Thoracic aorta (tissue), 2 donors: ENCODE measurements at regions not wholly inside any gene's neighbourhood (a gene's known extent, or its start where the extent isn't known, plus 50 kb on each side); places are given as distances from the start of the nearest gene placed in this dataset.
A peak's percentile ranks its signal among the peaks of the same experiment; 100 is the strongest.

Experiments
- ATAC-seq: fragments of 150-250 bp; one replicate; pipeline ENCODE4 v1.8.0; 2017; ENCODE audit warnings: low read depth; ENCODE audit not compliant: insufficient number of reproducible peaks, low FRiP score
- DNase-seq: peaks from one replicate; pipeline ENCODE4 v3.0.0-alpha.2; 2020; ENCODE audit warnings: low spot score
- H3K27ac ChIP-seq, 2 donors: fragments of 200-600 bp; sonication (generic); 1 replicate in 1 of 2; 2 replicates in 1 of 2; pipeline ENCODE4 v1.5.1; 2016; ENCODE audit warnings: mild to moderate bottlenecking in 2 of 2, moderate library complexity in 2 of 2
- H3K27me3 ChIP-seq: fragments of 200-600 bp; sonication (generic); replicated peaks from 2 replicates; pipeline ENCODE4 v1.6.0; 2016; ENCODE audit warnings: mild to moderate bottlenecking; ENCODE audit not compliant: insufficient read depth
- H3K36me3 ChIP-seq: fragments of 200-600 bp; sonication (generic); one replicate; pipeline ENCODE4 v1.5.1; 2016
- H3K4me1 ChIP-seq, 2 donors: fragments of 200-600 bp; sonication (generic); 1 replicate in 1 of 2; 2 replicates in 1 of 2; pipeline versions ENCODE4 v1.5.1 to v1.6.0; 2016; ENCODE audit warnings: low read depth in 2 of 2, mild to moderate bottlenecking in 1 of 2; ENCODE audit not compliant: control insufficient read depth in 1 of 2
- H3K4me3 ChIP-seq: fragments of 200-600 bp; sonication (generic); 2 replicates; pipeline ENCODE4 v1.5.1; 2016; ENCODE audit warnings: mild to moderate bottlenecking
- H3K9me3 ChIP-seq: fragments of 200-600 bp; sonication (generic); 2 replicates; pipeline ENCODE4 v1.5.1; 2016
- TF ChIP-seq, protein P1 (sequence below): fragments of 200-600 bp; sonication (generic); IDR thresholded peaks from one replicate; pipeline ENCODE4 v1.5.1; 2019; ENCODE audit warnings: antibody characterized with exemption

DNA sequence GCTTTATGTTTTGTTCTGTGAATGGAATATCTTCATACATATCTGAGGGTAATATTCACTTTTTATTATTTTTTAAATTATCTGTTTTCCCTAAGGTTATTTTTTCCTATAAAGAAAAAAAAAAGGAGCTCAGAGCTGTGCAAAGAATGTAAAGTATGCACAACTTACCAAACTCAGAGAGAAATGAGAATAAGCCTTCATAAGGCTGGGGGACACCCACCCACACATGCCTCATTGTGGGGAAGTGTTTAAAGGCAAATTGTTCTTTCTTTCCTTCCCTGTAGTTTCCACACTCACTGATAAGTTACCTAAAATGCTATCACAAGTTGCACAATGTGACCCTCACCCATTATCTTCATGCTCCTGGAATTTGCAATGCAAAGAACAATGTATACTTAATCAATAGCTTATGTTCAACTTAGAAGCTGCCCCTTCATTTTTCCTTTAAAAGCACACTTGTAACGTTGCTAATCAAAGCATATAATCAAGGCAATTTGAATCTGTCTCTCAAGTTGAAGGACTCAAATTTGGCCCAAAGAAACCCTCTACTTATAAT is 108.1 kb downstream of the GNAT3 start:
- ATAC-seq = no peak
- TF ChIP-seq, protein P1, sequence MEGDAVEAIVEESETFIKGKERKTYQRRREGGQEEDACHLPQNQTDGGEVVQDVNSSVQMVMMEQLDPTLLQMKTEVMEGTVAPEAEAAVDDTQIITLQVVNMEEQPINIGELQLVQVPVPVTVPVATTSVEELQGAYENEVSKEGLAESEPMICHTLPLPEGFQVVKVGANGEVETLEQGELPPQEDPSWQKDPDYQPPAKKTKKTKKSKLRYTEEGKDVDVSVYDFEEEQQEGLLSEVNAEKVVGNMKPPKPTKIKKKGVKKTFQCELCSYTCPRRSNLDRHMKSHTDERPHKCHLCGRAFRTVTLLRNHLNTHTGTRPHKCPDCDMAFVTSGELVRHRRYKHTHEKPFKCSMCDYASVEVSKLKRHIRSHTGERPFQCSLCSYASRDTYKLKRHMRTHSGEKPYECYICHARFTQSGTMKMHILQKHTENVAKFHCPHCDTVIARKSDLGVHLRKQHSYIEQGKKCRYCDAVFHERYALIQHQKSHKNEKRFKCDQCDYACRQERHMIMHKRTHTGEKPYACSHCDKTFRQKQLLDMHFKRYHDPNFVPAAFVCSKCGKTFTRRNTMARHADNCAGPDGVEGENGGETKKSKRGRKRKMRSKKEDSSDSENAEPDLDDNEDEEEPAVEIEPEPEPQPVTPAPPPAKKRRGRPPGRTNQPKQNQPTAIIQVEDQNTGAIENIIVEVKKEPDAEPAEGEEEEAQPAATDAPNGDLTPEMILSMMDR = no peak

DNA sequence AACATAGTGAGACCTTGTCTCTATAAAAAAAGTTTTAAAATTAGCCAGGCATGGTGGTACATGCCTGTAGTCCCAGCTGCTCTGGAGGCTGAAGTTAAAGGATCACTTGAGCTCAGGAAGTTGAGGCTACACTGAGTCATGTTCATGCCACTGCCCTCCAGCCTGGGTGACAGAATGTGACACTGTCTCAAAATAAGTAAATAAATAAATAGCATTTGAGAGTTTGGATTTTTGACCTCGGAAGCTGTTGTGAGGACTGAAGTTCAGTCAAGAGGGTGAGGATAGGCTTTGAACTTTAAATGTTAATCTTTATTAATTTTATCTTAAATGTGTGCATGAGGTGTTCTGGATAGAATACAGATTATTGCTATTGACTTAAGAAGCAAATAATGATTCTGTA is 110.2 kb downstream of the GNAT3 start:
- no peaks in the 10 kb centered on the region for H3K27me3 ChIP-seq
- H3K4me3 ChIP-seq = no peak overlapping the region
- ATAC-seq (no peak), DNase-seq (no peak)
- H3K36me3 ChIP-seq = no peaks in the 10 kb centered on the region
- no peaks in the 10 kb centered on the region for H3K4me1 ChIP-seq
- TF ChIP-seq, protein P1 = no peak
- H3K9me3 ChIP-seq = no peaks in the 10 kb centered on the region
- H3K27ac ChIP-seq = no peak overlapping the region

More for the DNA sequence above, 108.1 kb downstream of the GNAT3 start:
- no peak overlapping the region for H3K27ac ChIP-seq
- no peak overlapping the region for H3K4me3 ChIP-seq
- no peaks in the 10 kb centered on the region for H3K9me3 ChIP-seq
- no peaks in the 10 kb centered on the region for H3K4me1 ChIP-seq
- H3K36me3 ChIP-seq = no peaks in the 10 kb centered on the region
- DNase-seq = no peak
- H3K27me3 ChIP-seq = no peaks in the 10 kb centered on the region

DNA sequence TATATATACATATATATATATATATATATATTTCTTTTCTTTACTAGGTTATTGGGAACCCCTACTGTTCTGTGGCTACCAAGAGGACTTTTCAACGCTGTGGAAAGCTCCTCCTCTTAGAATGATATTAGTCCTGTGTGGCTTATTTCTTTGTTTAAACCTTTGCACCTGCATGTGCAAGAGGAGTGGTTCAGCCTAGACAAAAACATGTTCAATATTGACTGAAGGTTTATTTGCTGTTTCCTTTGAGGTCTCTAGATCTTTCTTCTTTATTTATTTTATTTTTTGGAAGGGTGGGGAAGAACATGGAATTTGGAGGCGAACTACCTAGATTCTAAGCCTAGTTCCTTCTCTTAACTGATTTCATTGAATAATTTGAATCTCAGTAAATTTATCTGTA is 118.1 kb downstream of the GNAT3 start:
- TF ChIP-seq, protein P1 = no peak
- no peaks in the 10 kb centered on the region for H3K27me3 ChIP-seq
- no peaks in the 10 kb centered on the region for H3K36me3 ChIP-seq
- no peak for DNase-seq
- no peak overlapping the region for H3K27ac ChIP-seq
- ATAC-seq = no peak
- no peaks in the 10 kb centered on the region for H3K4me1 ChIP-seq
- H3K4me3 ChIP-seq = no peak overlapping the region
- no peaks in the 10 kb centered on the region for H3K9me3 ChIP-seq

DNA sequence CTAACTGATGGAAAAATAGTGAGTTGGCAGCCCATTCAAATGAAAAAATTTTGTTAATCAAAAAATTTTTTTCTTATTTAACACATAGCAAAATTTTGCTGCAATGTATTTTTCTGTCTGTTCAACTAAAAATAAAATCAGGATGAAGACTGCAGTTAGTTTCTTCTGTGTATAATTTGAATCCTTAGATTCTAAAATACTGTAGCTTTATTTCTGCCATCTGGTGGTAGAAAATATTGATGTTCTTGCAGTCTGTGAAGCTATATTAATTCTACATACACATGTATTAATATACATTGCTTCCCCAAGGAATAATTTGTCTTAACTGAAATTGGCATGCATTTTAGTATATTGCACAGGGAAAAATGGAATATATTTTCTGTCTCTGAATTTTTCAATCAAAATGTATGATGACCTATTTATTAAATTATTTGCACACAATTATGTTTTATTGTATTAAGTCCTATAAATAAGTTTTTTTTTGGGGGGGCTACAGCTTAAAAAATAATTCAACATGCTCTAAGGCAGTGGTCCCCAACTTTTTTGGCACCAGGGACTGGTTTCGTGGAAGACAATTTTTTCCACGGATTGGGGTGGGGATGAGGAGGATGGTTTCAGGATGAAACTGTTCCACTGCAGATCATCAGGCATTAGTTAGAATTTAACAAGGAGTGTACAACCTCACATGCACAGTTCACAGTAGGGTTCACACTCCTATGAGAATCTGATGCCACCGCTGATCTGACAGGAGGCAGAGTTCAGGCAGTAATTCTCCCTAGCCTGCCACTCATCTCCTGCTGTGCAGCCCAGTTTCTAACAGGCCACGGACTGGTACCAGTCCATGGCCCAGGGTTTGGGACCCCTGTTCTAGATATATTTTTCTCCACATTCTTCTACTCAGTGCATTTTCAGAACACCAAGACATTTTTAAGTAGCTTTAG is 119.4 kb downstream of the GNAT3 start:
- Histone ChIP-seq H3K36me3 (no peaks in the 10 kb centered on the region), H3K27me3 (no peaks in the 10 kb centered on the region), H3K9me3 (no peaks in the 10 kb centered on the region), H3K27ac (no peak overlapping the region), H3K4me3 (no peak overlapping the region), H3K4me1 (no peaks in the 10 kb centered on the region)
- DNase-seq (no peak), ATAC-seq (no peak)
- TF ChIP-seq, protein P1 = peak; percentile 56

DNA sequence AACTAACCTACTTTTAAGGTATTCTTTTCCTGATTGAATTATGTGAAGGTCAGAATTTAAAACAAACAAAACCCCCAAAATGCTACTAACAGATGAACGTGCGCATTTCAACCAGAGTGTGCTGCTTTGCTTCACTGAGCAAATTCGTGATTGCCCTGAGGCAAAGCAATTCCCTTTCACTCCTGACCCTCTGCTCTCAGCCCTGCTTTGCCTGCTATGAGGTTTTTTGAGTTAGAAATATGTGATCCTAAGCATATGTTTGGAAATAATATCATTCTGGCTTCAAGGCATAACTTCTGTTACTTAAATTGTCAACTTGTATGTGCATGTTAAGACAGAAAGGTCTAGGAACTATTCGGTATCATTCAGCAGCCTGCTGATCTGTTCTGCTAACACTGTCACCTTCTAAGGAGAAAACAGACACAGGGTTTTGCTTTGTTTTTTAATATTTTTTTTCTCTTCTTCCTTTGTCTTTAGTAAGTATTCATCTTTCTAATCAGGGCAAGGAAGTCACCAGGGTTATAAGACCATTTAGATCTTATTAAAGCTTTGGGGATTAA is 124.2 kb downstream of the GNAT3 start:
- Histone ChIP-seq H3K36me3 (no peaks in the 10 kb centered on the region), H3K27ac (no peak overlapping the region), H3K9me3 (no peaks in the 10 kb centered on the region), H3K27me3 (no peaks in the 10 kb centered on the region), H3K4me3 (no peak overlapping the region), H3K4me1 (peaks cover 14 to 15% of the 10 kb centered on the region in 2 donors)
- DNase-seq (no peak), ATAC-seq (no peak)
- TF ChIP-seq, protein P1 = no peak
